GM19239 (cell line): ENCODE measurements at regions not wholly inside any gene's neighbourhood (a gene's known extent, or its start where the extent isn't known, plus 50 kb on each side); places are given as distances from the start of the nearest gene placed in this dataset.
"Not testable (repeated sequence)": the region's sequence is repeated elsewhere in the genome, so short reads cannot be mapped to it uniquely, and the experiment has no call there.

Experiments used
- DNase-seq: peaks from one replicate; pipeline ENCODE4 v3.0.0; 2011; ENCODE audit warnings: low spot score; ENCODE audit not compliant: insufficient read length
- FAIRE-seq: peaks from 2 replicates; lab custom pipeline; 2011; peaks lifted over from hg19 to GRCh38; lab: Jason Lieb, UNC

DNA sequence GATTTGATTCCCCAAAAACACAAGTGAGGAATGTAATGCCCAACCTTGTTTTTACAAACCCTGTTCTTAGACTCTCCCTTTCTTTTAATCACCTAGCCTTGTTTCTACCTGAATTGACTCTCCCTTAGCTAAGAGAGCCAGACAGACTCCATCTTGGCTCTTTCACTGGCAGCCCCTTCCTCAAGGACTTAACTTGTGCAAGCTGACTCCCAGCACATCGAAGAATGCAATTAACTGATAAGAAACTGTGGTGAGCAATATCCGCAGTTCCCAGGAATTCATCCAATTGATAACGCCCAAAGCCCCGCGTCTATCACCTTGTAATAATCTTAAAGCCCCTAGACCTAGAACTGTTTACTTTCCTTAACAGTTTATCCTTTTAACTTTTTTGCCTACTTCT, 120.2 kb upstream of the DEFB108B start:
- FAIRE-seq, DNase-seq: not testable (repeated sequence)

DNA sequence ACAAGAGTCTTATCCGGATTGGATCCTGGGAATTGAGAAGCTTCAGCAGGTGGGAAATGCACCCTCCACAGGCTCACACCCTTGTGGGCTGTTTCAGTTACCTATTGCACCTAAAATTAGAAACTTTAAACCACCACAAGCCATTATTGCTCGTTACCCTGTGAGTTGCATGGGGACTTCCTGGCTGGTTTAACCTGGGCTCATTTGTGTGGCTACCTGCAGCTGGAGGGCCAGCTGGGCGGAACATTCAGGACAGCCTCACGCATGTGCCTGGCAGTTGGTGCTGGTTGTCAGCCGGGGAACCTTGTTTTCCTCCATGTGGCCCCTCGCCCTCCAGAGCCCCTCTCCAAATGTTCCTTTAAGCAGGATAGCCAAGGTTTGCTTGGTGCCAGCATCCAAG, 118.5 kb upstream of the DEFB108B start:
- DNase-seq, FAIRE-seq: not testable (repeated sequence)

DNA sequence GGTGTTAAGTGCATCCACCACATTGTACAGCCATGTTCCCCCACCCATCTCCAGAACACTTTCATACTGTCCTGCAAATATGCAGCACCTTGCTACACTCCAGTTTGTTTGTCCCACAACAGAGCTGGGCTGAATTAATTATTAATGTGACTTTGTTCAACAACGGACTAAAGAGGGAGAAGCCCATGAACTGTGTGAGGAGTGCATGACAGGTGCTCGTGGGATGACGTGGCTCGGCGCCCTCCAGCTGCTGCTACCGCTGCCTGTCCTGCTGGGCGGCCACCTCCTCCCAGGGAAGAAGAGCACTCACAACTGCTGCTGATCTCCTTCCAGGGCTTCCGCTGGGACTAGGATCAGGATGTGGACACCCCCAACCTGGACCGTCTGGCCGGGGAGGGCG, 111.2 kb upstream of the DEFB108B start:
- FAIRE-seq, DNase-seq: not testable (repeated sequence)

DNA sequence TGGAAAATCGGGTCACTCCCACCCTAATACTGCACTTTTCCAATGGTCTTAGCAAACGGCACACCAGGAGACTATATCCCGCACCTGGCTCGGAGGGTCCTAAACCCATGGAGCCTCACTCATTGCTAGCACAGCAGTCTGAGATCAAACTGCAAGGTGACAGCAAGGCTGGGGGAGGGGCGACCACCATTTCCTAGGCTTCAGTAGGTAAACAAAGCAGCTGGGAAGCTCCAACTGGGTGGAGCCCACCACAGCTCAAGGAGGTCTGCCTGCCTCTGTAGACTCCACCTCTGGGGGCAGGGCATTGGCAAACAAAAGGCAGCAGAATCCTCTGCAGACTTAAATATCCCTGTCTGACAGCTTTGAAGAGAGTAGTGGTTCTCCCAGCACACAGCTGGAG, 109.0 kb upstream of the DEFB108B start:
- not testable (repeated sequence) for DNase-seq, FAIRE-seq

DNA sequence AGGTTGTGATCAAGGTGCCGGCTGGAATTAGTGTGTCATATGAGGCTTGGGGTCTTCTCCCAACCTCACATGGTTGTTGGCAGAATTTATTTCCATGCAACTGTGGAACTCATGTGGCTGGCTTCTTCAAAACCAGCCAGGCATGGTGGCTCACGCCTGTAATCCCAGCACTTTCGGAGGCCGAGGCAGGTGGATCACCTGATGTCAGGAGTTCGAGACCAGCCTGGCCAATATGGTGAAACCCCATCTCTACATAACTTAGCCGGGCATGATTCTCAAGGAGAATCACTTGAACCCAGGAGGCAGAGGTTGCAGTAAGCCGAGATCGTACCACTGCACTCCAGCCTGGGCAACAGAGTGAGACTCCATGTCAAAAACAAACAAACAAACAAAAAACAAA, 102.3 kb upstream of the DEFB108B start:
- not testable (repeated sequence) for FAIRE-seq, DNase-seq

DNA sequence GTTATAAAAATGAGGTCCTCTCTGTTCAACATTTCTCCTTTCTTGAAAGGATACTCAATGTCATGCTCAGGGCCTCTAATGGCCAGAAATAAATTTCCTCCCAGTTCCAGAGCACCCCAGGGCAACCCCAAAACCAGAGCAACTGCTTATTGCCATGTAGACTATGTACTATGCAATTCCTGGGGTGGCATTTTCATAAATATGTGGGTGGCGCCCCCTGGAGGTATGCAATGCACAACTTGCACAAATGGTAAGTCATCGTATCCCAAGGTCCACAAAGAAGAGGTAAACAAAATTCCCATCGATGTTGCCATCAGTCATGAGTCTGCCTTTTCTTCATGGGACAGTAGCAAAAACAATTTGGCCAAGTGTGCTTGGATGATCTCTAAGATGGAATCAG, 98.6 kb upstream of the DEFB108B start:
- DNase-seq, FAIRE-seq: not testable (repeated sequence)

DNA sequence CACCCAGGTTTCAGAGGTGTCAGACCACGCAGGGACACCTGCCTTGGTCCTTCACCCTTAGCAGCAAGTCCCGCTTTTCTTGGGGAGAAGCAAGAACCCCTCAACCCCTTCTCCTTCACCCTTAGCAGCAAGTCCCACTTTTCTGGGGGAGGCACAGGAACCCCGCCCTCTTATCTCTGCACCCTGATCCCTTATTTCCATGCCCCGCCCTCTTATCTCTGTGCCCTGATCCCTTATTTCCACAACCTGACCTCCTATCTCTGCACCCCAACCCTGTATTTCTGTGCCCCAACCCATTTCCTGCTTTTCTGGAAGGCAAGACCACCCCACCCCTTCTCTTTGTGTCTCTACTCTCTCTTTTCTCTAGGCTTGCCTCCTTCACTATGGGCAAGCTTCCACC, 94.7 kb upstream of the DEFB108B start:
- not testable (repeated sequence) for FAIRE-seq, DNase-seq

DNA sequence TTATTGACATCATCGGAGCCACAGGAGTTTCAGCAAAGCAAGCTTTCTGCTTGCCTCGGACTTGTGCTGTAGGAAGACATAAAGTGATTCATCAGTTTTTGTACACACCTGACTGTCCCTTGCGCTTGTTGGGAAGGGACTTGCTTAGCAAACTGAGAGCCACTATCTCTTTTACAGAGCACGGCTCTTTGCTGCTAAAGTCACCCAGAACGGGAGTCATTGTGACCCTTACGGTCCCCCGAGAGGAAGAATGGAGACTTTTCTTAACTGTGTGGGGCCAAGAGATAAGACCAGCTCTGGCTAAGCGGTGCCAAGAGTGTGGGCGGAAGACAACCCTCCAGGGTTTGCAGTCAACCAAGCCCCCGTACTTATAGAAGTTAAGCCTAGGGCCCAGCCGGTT, 89.6 kb upstream of the DEFB108B start:
- not testable (repeated sequence) for FAIRE-seq

DNA sequence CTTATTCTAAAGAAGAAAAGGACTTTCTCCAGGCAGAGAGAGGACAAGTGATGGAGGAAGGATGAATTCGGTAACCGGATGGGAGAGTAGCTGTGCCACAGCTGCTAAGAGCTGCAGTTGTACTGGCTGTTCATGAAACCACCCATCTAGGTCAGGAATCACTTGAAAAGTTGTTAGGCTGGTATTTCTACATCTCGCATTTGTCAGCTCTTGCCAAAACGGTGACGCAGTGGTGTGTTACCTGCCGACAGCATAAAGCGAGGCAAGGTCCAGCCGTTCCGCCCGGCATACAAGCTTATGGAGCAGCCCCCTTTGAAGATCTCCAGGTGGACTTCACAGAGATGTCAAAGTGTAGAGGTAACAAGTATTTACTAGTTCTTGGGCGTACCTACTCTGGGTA, 87.3 kb upstream of the DEFB108B start:
- FAIRE-seq, DNase-seq: not testable (repeated sequence)

More for the DNA sequence above, 89.6 kb upstream of the DEFB108B start:
- DNase-seq, result not testable (repeated sequence)

DNA sequence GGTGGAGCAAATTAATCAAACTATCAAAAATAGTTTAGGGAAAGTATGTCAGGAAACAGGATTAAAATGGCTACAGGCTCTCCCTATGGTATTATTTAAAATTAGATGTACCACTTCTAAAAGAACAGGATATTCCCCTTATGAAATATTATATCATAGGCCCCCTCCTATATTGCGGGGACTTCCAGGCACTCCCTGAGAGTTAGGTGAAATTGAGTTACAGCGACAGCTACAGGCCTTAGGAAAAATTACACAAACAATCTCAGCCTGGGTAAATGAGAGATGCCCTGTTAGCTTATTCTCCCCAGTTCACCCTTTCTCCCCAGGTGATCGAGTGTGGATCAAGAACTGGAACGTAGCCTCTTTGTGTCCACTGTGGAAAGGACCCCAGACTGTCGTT, 86.7 kb upstream of the DEFB108B start:
- DNase-seq, FAIRE-seq: not testable (repeated sequence)

DNA sequence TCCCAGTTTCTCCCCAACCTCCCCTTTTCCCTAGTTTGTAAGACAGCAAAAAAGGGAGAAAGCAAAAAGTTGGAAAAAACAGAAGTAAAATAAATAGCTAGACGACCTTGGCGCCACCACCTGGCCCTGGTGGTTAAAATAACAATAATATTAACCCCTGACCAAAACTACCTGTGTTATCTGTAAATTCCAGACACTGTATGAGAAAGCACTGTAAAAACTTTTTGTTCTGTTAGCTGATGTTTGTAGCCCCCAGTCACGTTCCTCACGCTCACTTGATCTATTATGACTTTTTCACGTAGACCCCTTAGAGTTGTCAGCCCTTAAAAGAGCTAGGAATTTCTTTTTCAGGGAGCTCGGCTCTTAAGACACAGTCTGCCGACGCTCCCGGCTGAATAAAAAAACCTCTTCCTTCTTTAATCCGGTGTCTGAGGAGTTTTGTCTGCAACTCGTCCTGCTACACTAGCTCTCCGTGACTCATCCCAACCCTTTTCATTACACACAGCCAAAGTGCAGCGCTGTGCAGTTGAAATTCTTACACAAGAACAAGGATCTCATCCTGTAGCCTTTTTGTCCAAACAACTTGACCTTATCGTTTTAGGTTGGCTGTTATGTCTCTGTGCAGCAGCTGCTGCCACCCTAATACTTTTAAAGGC, 83.9 kb upstream of the DEFB108B start:
- not testable (repeated sequence) for FAIRE-seq, DNase-seq

DNA sequence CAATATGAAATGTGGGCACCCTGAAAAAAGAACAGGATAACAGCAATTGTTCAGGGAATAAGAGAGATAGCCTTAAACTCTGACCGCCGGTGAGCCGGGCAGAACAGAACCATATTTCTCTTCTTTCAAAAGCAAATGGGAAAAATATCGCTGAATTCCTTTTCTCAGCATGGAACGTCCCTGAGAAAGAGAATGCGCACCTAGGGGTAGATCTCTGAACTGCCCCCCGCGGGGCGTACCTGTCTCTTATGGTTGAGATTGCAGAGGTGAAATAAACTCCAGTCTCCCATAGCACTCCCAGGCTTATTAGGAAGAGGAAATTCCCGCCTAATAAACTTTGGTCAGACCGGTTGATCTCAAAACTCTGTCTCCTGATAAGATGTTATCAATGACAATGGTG, 82.1 kb upstream of the DEFB108B start:
- DNase-seq, FAIRE-seq: not testable (repeated sequence)

DNA sequence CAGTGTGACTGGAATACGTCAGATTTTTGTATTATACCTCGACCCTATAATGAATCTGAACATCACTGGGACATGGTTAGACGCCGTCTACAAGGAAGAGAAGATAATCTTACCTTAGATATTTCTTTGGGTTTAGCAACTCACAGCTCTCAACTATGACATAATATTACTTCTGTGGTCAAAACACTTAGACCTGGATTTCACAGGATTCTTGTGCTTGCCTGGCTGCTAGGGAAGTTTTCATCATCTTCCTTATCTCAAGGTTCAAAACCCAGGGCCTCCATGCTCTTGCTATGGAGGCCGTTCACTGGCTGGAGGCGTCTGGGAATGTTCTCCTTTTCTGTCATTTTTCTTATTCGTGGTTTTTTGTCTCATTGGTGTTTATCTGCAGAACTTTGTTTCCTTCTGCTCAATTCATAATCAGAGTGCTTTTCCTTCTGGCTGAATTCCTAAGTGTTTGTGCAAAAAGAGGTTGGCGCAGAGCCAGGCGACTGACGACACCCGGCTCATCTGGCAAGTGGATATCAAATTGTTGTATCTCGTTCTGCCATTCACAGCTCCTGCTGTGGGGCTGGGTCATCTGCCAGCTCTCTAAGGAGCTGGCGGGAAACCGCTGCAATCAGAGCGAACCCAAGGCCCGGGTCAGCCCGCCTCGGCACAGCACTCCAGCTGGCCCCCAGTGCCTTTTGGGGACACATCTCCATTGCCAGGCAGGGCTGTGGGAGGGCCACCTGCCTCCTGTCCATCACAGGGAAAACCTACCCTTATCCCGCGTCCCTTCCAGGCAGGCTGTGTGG, 68.1 kb upstream of the DEFB108B start:
- not testable (repeated sequence) for FAIRE-seq, DNase-seq

DNA sequence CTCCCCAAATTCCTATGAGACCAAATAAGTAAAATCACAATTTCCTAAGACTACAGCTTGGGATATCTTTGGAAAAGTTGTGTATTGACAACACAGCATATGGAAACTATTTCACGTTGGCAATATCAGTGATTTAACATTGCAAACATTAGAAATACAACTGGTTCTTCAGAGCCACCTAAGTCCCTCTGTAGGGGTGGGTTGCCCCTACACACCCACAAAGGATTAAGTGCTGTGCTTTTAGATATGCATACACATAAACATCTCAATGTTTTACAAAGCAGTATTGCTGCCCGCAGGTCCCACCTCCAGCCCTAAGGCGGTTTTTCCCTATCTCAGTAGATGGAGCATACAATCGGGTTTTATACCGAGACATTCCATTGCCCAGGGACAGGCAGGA, 66.0 kb upstream of the DEFB108B start:
- not testable (repeated sequence) for FAIRE-seq

DNA sequence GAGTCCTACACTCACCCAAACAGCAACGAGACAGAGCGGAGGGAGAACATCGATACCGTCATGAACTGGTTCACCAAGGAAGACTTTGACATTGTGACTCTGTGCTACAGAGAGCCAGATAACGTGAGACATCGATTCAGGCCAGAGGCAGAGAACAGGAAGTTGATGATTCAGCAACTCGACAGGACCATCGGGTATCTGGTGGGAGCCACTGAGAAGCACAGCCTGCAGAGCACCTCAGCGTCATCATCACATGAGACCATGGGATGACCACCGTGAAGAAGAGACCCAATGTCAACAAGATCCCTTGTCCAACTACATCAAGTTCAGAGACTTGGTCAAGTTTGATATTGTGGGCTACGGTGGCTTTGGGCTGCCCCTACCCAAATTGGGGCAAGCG, 60.8 kb upstream of the DEFB108B start:
- not testable (repeated sequence) for FAIRE-seq, DNase-seq

More for the DNA sequence above, 66.0 kb upstream of the DEFB108B start:
- not testable (repeated sequence) for DNase-seq

DNA sequence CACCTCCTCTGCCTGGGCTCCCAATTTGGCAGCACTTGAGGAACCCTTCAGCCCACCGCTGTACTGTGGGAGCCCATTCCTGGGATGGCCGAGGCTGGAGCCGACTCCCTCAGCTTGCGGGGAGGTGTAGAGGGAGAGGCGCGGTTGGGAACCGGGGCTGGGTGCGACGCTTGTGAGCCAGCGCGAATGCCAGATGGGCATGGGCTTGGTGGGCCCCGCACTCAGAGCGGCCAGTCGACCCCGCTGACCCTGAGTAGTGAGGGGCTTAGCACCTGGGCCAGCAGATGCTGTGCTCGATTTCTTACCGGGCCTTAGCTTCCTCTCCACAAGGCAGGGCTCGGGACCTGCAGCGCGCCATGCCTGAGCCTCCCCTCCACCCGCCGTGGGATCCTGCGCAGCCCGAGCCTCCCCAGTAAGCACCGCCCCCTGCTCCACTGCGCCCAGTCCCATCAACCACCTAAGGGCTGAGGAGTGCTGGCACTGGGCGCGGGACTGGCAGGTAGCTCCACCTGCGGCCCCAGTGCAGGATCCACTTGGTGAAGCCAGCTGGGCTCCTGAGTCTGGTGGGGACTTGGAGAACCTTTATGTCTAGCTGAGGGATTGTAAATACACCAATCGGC, 58.3 kb upstream of the DEFB108B start:
- DNase-seq (no peak), FAIRE-seq (no peak)

DNA sequence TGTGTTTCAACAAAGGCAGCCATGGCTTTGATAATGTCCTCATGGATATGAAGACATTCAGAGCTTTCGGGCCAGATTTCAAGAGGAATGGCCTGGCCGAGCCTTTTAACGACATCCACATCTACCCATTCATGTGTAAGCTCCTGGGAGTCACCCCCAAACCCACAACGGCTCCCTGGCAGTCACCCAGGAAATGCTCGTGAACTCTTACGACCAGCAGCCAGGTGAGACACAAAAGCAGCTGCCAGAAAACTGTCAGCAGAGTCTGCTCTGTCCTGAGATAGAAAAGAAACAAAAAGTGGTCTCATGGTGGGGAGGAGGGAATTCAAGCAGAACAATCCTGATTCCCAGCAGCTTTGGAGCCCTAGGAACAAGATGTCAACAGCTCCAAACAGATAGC, 52.9 kb upstream of the DEFB108B start:
- FAIRE-seq, result not testable (repeated sequence)

DNA sequence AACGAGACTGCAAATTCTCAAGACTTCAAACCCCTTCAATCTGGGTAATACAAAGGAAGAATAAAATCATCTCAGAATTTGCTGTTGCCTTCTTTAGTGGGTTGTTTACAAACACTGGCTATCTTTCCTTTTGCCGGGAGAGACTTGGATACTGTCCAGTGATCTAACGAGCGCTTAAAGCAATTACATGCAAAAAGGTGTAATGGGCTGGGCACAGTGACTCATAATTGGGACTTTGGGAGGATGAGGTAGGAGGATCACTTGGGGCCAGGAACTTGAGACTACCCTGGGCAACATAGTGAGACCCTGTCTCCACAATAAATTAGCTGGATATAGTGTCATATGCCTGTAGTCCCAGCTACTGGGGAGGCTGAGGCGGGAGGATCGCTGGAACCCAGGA, 52.2 kb upstream of the DEFB108B start:
- DNase-seq, FAIRE-seq: not testable (repeated sequence)

More for the DNA sequence above, 52.9 kb upstream of the DEFB108B start:
- not testable (repeated sequence) for DNase-seq

DNA sequence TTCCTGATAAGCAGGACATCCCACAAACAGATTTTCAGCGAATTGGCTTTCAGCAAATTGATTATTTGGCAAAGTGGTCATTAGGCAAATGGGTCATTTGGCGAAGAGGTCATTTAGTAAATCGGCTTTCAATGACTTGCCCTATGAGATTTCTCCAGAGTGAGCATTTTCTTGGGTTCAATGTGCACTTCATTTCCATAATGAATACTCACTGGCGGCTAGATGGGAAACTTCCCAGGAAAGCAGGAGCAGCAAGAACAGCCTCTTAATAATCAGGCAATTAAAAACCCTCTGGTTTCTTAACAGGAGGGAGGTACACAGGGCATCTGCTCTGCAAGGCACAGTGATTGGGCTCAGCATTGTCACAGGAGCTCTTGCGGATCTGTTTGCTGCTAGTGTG, 51.5 kb upstream of the DEFB108B start:
- not testable (repeated sequence) for FAIRE-seq, DNase-seq

DNA sequence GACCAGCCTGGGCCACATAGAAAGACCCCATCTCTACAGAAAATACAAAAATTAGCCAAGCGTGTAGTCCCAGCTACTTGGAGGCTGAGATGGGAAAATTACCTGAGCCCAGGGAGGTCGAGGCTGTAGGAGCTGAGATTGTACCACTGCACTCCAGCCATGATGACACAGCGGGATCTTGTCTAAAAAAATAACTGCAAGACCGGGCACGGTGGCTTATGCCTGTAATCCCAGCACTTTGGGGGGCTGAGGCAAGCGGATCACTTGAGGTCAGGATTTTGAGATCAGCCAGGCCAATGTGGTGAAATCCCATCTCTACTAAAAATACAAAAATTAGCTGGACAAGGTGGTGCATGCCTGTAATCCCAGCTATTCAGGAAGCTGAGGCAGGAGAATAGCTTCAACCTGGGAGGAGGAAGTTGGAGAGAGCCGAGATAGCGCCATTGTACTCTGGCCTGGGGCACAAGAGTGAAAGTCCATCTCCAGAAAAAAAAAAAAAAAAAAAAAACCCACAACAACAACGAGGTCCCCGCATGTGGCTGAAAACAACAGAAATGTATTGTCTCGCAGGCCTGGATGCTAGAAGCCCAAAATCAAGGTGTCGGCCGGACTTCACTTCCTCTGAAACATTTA, 50.7 kb upstream of the DEFB108B start:
- FAIRE-seq, DNase-seq: not testable (repeated sequence)
